Panc1 (cell line): ENCODE measurements at regions not wholly inside any gene's neighbourhood (a gene's known extent, or its start where the extent isn't known, plus 50 kb on each side); places are given as distances from the start of the nearest gene placed in this dataset.

Experiments used
- POLR2AphosphoS5 ChIP-seq: IDR thresholded peaks from 2 replicates; pipeline ENCODE4 v1.6.1; 2012; ENCODE audit warnings: mild to moderate bottlenecking, low read depth, low read length, moderate library complexity
- SIN3A ChIP-seq: IDR thresholded peaks from 2 replicates; pipeline ENCODE4 v1.6.1; 2012; ENCODE audit warnings: low read depth, mild to moderate bottlenecking, low read length, moderate library complexity, borderline replicate concordance; ENCODE audit not compliant: insufficient read depth
- TCF7L2 ChIP-seq: IDR thresholded peaks from 2 replicates; pipeline ENCODE4 v1.6.1; 2011; ENCODE audit warnings: mild to moderate bottlenecking, low read depth, low read length, inconsistent platforms
- TF ChIP-seq, protein P1 (sequence below): fragments of 450-650 bp; IDR thresholded peaks from 2 replicates; pipeline ENCODE4 v1.5.1; 2017; ENCODE audit warnings: mild to moderate bottlenecking
- TF ChIP-seq, protein P2 (sequence below), 2 experiments: IDR thresholded peaks; 2 replicates each; pipeline ENCODE4 v1.6.1; 2011 to 2012; ENCODE audit warnings: low read depth in 2 of 2, control low read depth in 1 of 2, low read length in 1 of 2, mild to moderate bottlenecking in 1 of 2, moderate library complexity in 1 of 2; ENCODE audit not compliant: insufficient read depth in 1 of 2

DNA sequence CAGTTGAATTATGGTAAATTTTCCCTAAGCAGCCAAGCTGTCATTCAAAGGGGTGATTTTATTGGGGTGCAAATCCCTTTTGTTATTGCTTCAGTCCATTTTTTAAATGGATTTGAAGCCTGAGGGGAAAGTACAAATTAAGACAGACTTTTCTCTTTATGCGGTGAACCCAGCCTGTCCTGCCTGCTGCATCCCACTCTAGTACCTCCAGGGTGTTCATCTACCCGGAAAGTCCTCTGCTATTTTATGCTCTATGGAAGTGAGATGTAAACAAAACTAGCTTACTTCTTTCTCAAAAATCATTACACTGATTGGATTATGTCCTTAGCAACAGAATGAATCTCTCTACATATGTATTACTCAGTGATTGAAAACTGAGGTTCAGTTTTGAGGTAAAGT lies 1088.9 kb upstream of the CITED2 start:
- TF ChIP-seq, protein P1, sequence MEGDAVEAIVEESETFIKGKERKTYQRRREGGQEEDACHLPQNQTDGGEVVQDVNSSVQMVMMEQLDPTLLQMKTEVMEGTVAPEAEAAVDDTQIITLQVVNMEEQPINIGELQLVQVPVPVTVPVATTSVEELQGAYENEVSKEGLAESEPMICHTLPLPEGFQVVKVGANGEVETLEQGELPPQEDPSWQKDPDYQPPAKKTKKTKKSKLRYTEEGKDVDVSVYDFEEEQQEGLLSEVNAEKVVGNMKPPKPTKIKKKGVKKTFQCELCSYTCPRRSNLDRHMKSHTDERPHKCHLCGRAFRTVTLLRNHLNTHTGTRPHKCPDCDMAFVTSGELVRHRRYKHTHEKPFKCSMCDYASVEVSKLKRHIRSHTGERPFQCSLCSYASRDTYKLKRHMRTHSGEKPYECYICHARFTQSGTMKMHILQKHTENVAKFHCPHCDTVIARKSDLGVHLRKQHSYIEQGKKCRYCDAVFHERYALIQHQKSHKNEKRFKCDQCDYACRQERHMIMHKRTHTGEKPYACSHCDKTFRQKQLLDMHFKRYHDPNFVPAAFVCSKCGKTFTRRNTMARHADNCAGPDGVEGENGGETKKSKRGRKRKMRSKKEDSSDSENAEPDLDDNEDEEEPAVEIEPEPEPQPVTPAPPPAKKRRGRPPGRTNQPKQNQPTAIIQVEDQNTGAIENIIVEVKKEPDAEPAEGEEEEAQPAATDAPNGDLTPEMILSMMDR: no peak
- peak; percentile 11; the same call in 1 of the 2 replicates for TF ChIP-seq TCF7L2
- TF ChIP-seq, protein P2, sequence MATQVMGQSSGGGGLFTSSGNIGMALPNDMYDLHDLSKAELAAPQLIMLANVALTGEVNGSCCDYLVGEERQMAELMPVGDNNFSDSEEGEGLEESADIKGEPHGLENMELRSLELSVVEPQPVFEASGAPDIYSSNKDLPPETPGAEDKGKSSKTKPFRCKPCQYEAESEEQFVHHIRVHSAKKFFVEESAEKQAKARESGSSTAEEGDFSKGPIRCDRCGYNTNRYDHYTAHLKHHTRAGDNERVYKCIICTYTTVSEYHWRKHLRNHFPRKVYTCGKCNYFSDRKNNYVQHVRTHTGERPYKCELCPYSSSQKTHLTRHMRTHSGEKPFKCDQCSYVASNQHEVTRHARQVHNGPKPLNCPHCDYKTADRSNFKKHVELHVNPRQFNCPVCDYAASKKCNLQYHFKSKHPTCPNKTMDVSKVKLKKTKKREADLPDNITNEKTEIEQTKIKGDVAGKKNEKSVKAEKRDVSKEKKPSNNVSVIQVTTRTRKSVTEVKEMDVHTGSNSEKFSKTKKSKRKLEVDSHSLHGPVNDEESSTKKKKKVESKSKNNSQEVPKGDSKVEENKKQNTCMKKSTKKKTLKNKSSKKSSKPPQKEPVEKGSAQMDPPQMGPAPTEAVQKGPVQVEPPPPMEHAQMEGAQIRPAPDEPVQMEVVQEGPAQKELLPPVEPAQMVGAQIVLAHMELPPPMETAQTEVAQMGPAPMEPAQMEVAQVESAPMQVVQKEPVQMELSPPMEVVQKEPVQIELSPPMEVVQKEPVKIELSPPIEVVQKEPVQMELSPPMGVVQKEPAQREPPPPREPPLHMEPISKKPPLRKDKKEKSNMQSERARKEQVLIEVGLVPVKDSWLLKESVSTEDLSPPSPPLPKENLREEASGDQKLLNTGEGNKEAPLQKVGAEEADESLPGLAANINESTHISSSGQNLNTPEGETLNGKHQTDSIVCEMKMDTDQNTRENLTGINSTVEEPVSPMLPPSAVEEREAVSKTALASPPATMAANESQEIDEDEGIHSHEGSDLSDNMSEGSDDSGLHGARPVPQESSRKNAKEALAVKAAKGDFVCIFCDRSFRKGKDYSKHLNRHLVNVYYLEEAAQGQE (IDR thresholded peaks at IDR 0.05; ENCODE audit: insufficient read depth in 1 of 2, low read depth in 2 of 2, low read length in 1 of 2): no peak
- TF ChIP-seq SIN3A: no peak
- no peak for TF ChIP-seq POLR2AphosphoS5
